ENCODE measurements at regions not wholly inside any gene's neighbourhood (a gene's known extent, or its start where the extent isn't known, plus 50 kb on each side); places are given as distances from the start of the nearest gene placed in this dataset.

- no peak for TF ChIP-seq CTCF (conservative IDR thresholded peaks at IDR 0.05)
- TF ChIP-seq EZH2 (IDR thresholded peaks at IDR 0.05; ENCODE audit: low read depth): no peak
These were observed 1050.2 kb downstream of the AGBL1 start for GRCh38 chr15:87129916-87130315.

Data from PC-9 (cell line).